NCI-H524 treated with DMSO at 0.1 percent for 48 hours (cell line): ENCODE measurements at regions not wholly inside any gene's neighbourhood (a gene's known extent, or its start where the extent isn't known, plus 50 kb on each side); places are given as distances from the start of the nearest gene placed in this dataset.

Experiments
- DNase-seq: peaks from one replicate; lab custom pipeline; 2025; lab: John Stamatoyannopoulos, UW

DNA sequence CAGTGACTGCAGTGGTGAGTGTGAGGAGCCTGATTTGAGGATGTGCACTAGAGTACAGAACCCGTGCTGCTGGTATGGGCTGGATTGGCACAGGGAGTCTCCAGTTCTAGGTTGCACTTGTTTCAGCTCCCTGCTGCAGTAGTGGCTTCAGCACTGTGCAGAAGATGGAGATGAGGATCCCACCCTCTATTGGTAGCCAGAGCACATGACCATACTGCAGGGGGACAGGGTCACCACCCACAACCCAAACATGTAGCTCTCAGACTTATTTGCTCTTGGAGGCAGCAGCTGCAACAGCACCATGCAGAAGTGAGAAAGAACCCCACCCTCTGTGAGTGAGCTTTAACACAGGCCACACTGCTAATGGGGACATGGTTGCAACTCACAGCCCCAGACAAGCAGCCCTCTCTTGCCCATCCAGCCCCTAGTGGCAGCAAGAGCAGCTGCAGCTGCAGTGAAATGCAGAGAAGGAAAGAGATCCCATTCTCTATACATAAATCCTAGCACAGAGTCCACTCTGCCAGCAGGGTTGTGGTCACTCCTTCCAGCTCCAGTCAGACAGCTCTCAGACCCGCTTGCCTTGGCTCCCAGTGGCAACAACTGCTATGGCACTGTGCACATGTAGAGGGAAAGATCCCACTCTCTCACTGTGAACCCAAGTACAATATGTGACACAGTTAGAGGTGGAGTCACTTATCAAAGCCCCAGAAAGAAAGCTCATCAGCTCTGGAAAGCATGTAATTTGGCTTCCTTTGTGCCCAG is 51.4 kb upstream of the SCIN start:
- DNase-seq, result no peak

DNA sequence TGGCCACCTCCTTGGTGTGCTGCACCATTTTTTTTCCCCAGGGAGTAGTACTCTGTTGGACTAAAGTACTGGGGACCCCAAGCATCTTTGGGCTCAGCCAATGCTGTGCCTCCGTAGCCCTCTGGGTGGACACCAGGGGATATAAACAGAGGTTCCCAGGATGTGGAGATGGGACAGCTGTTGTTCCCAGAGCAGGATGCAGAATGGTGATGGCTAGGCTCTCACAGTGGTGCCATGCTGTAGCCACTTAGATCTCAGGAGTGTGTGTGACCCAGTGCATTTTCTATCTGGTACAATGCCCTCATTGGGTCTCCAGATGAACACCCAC is 50.9 kb upstream of the SCIN start:
- no peak for DNase-seq
